ENCODE measurements at regions not wholly inside any gene's neighbourhood (a gene's known extent, or its start where the extent isn't known, plus 50 kb on each side); places are given as distances from the start of the nearest gene placed in this dataset.
A peak's percentile ranks its signal among the peaks of the same experiment; 100 is the strongest.

GRCh38 chr7:137172105-137172590 is 171.4 kb downstream of the PTN start:
- Histone ChIP-seq H3K9ac (ENCODE audit: low read length) (no peak overlapping the region), H3K9me3 (ENCODE audit: low read length) (no peaks in the 10 kb centered on the region), H2AFZ (ENCODE audit: low read depth, low read length) (no peak overlapping the region), H3K36me3 (ENCODE audit: insufficient read depth, low read length) (no peaks in the 10 kb centered on the region), H3K27me3 (ENCODE audit: insufficient read depth, low read depth, low read length) (no peaks in the 10 kb centered on the region), H3K4me3 (ENCODE audit: low read length) (no peak overlapping the region), H4K20me1 (ENCODE audit: insufficient read depth) (no peaks in the 10 kb centered on the region), H3K9me2 (ENCODE audit: insufficient read depth, low read length) (no peaks in the 10 kb centered on the region), H3K27ac (ENCODE audit: low read length) (no peak overlapping the region), H3F3A (ENCODE audit: insufficient read depth, low read length, poor library complexity, severe bottlenecking) (no peaks in the 10 kb centered on the region), H3K4me2 (ENCODE audit: low read length) (no peak overlapping the region), H3K79me2 (replicated peaks; ENCODE audit: insufficient read depth, low read length) (no peaks in the 10 kb centered on the region)
- TF ChIP-seq POLR2AphosphoS5 (IDR thresholded peaks at IDR 0.05) (no peak), RAD21 (conservative IDR thresholded peaks at IDR 0.05) (no peak), REST (IDR thresholded peaks at IDR 0.05; ENCODE audit: borderline replicate concordance) (no peak), EP300 (conservative IDR thresholded peaks at IDR 0.05; ENCODE audit: poor library complexity, severe bottlenecking) (no peak), EZH2 (IDR thresholded peaks at IDR 0.05; ENCODE audit: borderline replicate concordance, insufficient read depth, low read length, poor library complexity, severe bottlenecking) (no peak), CTCF (IDR thresholded peaks at IDR 0.05; ENCODE audit: poor library complexity, severe bottlenecking) (no peak), SMC3 (conservative IDR thresholded peaks at IDR 0.05; ENCODE audit: poor library complexity) (no peak), MXI1 (conservative IDR thresholded peaks at IDR 0.05; ENCODE audit: poor library complexity, severe bottlenecking) (no peak), TAF1 (IDR thresholded peaks at IDR 0.05; ENCODE audit: low read depth) (no peak)

- Histone ChIP-seq H3K9me3 (ENCODE audit: low read length) (no peaks in the 10 kb centered on the region), H3K36me3 (ENCODE audit: insufficient read depth, low read length) (no peaks in the 10 kb centered on the region), H3K9ac (ENCODE audit: low read length) (no peak overlapping the region), H3K9me2 (ENCODE audit: insufficient read depth, low read length) (no peaks in the 10 kb centered on the region), H3K27me3 (ENCODE audit: insufficient read depth, low read depth, low read length) (no peaks in the 10 kb centered on the region), H4K20me1 (ENCODE audit: insufficient read depth) (no peaks in the 10 kb centered on the region), H3K4me3 (ENCODE audit: low read length) (no peak overlapping the region), H3K79me2 (replicated peaks; ENCODE audit: insufficient read depth, low read length) (no peaks in the 10 kb centered on the region), H3K4me2 (ENCODE audit: low read length) (no peak overlapping the region), H2AFZ (ENCODE audit: low read depth, low read length) (no peak overlapping the region), H3K27ac (ENCODE audit: low read length) (no peak overlapping the region), H3F3A (ENCODE audit: insufficient read depth, low read length, poor library complexity, severe bottlenecking) (no peaks in the 10 kb centered on the region)
- no peak for TF ChIP-seq MXI1 (conservative IDR thresholded peaks at IDR 0.05; ENCODE audit: poor library complexity, severe bottlenecking)
- TF ChIP-seq EP300 (conservative IDR thresholded peaks at IDR 0.05; ENCODE audit: poor library complexity, severe bottlenecking) = no peak
- TF ChIP-seq SMC3 (conservative IDR thresholded peaks at IDR 0.05; ENCODE audit: poor library complexity) = peak; percentile 76
- peak; percentile 70 for TF ChIP-seq CTCF (IDR thresholded peaks at IDR 0.05; ENCODE audit: poor library complexity, severe bottlenecking)
- TF ChIP-seq TAF1 (IDR thresholded peaks at IDR 0.05; ENCODE audit: low read depth) = no peak
- TF ChIP-seq EZH2 (IDR thresholded peaks at IDR 0.05; ENCODE audit: borderline replicate concordance, insufficient read depth, low read length, poor library complexity, severe bottlenecking) = no peak
- no peak for TF ChIP-seq REST (IDR thresholded peaks at IDR 0.05; ENCODE audit: borderline replicate concordance)
- no peak for TF ChIP-seq POLR2AphosphoS5 (IDR thresholded peaks at IDR 0.05)
- peak; percentile 72 for TF ChIP-seq RAD21 (conservative IDR thresholded peaks at IDR 0.05)
Observed at GRCh38 chr7:137169282-137169698, 174.2 kb downstream of the PTN start.
